NCI-H128 (cell line): ENCODE measurements at regions not wholly inside any gene's neighbourhood (a gene's known extent, or its start where the extent isn't known, plus 50 kb on each side); places are given as distances from the start of the nearest gene placed in this dataset.

Source experiments
- DNase-seq: peaks from one replicate; lab custom pipeline; 2025; ENCODE audit not compliant: unreplicated experiment; lab: John Stamatoyannopoulos, UW

DNA sequence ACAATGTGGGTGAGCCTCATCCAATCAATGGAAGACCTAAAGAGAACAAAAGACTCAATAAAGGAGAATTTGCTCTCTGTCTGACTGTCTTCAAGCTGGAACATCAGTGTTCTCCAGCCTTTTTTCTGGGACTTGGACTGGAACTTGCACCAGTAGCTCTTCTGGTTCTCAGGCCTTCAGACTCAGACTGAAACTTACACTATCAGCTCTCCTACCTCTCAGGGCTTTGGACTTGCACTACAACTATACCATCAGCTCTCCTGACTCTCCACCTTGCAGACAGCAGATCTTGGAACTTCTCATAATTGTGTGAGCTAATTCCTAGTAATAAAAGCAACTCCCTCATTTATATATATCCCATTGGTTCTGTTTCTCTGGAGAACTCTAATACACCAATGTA, 185.9 kb downstream of the SMIM20 start:
- DNase-seq: no peak

DNA sequence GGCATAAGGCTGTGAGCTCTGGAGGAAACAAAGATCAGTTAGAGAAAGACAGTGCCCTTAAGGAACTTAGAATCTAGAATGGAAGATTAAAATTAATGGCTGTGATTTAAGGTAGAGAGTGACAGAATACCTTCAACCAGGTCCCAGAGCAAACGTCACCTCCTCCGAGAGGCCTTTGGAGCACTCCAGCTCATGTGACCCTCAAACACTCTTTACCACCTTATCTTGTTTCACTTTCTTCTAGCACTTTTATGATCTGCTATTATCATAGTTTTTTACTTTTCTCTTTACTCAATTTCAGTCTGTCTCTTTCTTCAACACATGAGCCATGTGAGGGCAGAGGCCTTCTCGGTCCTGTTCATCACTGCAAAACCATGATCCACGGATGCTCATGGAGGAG, 187.0 kb downstream of the SMIM20 start:
- no peak for DNase-seq

DNA sequence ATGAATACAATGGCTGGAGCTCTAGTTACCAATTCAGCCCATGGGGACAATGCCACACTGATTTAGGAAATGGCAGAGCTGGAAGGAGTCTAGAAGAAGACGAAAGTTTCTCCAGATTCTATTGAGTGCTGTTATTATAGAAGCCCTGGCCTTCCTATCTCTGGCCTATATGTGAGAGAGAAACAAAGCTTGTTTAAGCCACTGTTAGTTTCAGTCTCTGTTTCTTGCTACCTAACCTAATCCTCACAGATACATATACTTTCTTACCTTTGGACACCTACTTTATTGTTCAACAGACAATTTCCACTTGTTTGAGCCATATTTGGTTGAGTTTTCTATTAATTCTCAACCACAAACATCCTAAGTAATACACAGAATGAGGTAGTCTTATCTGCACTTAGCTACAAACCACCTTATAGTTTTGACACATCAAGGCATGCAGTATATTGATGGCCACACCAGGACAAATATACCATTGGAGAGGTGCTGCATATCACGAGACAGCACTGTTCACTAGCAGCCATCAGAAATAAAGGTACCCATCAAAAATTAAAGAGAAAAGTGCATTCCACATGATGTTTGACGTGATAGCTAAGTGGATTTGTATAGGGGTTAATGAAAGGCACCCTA, 190.2 kb downstream of the SMIM20 start:
- DNase-seq: no peak

DNA sequence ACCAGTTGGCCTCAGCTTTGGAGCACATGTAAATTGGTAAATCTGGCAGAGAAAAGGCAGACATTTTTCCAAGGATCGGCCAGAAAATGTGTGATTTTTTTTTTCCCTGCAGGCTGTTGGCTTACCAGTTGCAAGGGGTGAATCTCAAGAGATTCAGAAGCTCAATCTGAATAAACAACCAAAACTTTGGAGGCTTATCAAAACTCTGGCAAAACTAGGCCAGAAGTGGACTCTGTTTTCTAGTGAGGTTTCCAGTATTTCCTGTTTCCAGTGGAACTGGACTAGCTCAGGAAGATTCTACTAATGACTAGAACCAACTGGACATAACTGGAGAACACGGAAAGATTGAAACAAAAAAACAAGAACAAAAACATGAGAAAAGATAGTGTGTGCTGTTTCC, 191.3 kb downstream of the SMIM20 start:
- no peak for DNase-seq

DNA sequence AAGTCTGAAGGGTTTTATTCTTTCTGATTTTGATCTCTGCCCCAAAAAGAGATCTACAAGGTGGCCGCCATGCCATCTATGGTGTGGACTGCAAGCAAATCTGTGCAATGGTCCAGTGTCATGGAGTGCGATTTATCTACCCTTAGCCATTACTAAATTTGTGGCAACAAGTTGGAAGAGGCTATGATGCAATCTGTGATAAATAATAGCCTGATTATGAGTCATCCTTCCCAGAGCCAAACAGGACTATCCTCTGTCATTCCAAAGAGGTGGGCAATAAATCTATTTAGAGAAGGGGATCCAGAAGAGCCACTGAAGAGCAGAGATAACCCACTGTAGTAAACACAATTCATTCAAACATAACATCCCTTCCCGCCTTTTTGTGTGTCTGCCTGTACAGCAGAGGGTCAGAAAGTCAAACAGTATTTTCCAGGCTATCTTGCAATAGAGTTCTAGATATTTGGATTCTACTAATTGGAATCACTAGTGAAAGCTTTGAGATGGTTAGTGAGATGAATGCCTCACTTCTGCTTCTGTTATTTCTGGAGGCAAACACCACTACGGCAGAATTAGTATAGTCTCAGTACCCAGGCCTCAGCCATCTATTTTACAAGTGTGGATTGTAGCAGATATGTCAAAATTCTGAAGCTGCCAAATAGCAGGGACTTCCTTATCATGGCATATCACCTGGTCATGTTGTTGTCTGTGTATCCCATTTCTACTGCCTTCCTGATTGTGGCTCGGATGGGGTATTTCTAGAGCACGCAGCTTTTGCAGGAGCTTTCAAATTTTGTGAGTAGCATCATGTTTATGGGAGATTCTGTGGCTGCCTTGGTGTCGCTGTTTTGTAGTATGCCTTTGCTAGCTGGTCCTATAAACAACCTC, 192.0 kb downstream of the SMIM20 start:
- no peak for DNase-seq

DNA sequence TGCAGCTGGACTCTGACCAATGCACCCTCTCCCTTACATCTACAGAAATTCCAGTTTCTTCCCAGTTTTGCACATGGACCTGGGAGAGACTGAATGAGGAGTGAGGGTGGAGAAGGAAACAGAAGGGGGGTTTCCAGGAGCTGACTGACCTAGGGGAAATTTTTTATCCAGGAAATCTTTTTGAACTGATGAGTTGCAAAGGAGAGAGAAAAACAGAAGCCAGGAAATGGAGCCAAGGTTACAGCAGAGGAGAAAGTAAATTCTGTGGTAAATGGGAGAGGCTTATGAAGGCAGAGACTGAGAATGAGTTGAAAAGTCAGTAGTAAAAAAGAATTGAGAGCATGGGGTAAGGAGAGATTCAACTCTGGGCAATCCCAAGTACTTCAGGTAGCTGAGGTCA, 192.8 kb downstream of the SMIM20 start:
- no peak for DNase-seq

DNA sequence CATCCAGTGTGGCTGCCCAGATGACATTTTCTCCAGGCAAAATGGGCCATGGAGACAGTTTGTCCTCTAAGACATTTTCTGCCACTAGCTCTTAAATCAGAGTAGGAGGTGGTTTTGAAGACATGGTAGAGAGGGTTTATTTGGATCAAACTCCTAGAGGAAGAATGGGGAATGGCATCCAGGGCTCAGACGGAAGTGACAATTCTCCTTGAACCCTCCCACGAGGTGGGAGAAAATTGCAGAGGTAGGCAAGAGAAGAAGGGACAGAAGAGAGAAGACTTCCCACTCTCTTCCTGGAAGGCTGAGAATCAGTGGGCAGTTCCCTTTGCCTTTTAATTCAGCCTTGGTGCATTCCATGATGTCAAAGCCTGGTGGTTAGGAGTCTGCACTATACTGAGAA, 194.0 kb downstream of the SMIM20 start:
- no peak for DNase-seq

DNA sequence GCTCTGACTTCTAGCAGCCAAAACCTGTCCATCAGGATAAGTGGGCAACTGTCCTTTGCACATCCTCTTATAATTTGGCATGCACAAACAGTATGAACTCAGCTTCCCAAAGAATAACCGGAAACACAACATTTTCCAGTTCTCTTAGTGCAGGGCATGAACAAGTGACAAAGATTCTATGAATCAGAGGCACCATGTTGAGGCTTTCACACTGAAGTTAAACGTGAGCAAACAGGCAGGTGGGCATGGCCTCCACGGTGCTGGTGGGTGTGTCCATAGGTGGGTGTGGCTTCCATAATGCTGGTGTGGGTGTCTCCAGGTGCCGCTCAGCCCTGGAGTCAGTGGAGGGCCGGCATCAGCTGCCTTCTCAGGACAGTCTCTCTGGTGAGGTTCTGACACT, 196.5 kb downstream of the SMIM20 start:
- no peak for DNase-seq

DNA sequence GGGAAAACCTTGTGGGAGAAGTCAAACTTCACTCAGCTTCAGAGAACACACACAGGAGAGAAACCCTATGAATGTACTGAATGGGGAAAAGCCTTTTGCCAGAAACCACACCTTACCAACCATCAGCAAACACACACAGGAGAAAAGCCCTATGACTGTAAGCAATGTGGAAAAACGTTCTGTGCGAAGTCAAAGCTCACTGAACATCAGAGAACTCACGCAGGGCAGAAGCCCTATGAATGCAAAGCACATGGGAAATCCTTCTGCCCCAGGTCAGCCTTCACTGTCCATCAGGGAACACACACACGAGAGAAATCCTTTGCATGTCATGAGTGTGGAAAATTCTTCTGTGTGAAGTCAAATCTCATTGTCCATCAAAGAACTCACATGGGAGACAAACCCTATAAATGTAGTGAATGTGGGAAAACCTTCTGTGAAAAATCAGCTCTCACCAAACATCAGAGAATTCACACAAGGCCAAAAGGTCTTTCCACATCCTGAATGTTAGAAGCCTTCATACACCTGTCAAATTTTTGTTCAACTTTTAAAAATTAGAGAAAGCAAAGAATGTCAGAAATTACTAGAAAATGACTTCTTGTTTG, 199.4 kb downstream of the SMIM20 start:
- DNase-seq: no peak

DNA sequence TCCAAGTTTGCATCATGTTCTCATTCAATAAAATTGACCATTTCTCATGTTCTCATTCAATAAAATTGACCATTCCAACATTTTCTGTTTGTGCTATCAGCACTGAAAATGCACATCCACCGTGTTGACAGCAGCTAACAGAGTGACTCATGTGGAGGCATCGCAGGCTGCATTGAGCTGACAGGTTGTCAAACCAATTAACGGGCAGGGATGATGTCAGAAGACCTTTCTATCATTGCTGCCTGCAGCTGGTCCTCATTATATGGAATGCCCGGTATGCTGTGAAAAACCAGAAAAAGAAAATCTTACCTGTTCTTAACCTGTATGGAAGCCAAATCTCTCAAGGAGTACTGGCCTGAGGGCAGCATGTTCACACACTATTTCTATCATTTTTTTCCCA, 202.0 kb downstream of the SMIM20 start:
- DNase-seq: no peak

DNA sequence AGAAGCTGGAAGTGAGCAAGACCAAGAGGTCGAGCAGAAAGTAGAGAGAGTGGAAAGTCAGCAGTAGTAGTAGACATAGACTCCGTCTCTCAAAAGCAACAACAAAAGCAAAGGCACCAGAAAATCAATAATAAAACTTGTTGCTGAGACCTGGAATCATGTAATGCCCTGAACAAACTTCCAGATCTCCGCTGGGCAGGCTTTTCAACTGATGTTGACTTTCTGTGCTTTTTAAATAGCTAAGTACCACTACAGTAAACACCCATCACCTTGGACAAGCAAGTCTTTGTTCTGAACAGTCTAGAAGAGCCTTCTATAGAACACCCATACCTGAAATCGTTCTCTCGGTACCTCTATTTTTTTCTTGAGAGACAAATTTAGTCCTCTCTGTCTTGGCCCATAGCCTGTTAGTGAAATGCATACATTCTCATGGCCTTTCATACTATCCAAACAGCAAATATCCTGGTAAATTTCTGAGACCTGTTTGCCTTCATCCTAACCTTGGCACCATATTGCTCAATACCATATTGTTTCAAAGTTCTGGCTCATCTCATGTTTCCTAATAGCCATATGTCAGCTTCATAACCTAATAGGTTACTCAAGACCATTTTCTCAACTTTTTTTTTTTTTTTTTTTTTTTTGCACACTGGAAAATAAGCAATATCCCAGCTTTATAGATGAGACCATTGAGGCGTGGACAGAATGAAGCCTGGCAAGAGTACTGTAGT, 200.6 kb upstream of the RBPJ start:
- DNase-seq: no peak

DNA sequence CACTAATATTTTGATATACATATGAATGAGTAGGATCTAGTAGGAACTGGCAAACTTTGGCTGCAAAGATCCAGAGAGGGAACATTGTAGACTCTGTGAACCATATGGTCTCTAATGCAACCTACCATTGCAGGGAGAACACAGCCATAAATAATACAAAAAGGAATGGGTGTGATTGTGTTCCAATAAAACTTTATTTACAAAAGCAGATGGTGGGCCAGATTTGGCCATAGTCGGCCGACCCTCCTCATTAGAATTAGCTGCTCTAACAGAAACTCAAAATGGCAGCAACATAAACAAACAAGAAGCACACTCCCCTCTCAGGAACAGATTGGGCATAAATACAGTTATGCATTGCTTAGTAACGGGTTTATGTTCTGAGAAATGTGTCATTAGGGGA, 198.1 kb upstream of the RBPJ start:
- DNase-seq: no peak

DNA sequence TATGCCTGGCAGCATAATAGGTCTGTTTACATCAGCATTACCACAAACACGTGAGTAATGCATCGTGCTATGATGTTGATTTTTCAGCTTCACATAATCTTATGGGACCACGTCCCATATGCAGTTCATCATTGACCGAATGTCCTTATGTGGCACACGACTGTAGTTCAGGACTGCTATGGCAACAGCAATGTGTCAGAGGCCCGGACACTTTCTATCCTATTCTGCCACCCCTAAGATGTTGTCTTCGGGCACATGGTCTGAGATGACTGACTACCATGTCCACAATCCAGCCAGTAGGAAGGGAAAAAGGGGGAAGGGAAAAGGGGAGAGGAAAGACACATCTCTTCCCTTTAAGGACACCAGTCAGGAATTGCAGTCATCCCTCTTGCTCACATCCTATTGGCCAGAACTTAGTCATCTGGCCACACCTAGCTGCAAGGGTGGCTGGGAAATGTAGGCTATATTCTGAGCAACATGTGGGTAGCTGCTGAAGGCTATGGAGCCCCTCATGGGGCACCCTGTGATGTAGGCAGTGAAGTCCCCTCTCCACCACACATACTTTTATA, 196.0 kb upstream of the RBPJ start:
- no peak for DNase-seq

DNA sequence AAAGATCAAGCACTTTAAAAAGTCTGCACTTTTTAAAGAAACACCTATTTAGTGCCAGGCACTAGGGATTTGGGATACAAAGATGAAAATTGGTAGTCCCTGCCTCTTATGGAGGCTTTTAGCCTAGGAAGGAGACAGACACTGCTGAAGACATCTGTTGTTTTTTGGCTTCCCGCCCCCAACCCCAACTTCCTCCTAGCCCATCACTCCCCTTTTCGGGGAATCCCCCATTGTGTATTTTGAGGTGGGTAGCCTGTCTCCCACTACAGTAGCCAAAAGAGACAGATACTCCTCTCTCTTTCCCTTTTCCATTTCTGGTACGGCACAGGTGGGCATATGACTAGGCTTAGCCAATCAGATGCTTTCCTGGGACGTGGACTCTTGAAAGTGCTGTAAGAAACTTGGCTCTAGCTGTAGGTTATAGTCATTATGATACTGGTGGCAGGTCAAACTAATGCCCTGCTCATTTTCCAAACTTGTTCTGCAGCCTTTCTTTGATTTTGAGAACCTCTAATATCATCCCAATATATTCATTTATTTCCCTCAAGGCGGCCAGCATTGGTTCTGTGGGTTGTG, 194.6 kb upstream of the RBPJ start:
- DNase-seq: no peak

DNA sequence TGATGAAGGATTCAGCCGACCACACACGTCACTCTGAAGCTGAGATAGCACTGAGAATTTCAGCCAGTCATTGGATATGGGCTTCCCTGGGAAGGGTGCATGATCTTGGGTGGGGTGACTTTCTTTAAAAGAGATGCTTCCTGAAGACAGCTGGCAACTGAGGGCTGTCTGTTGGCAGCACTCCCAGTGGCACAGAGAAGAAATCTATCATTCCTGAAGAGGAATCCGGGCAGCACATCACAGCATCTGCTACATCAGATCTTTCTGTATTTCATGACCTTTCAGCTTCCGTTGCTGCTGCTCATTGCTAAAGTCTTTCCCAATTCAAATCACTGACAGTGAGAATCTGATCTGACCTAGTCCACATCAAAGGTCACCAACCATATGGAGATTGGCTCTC, 193.8 kb upstream of the RBPJ start:
- DNase-seq: no peak

DNA sequence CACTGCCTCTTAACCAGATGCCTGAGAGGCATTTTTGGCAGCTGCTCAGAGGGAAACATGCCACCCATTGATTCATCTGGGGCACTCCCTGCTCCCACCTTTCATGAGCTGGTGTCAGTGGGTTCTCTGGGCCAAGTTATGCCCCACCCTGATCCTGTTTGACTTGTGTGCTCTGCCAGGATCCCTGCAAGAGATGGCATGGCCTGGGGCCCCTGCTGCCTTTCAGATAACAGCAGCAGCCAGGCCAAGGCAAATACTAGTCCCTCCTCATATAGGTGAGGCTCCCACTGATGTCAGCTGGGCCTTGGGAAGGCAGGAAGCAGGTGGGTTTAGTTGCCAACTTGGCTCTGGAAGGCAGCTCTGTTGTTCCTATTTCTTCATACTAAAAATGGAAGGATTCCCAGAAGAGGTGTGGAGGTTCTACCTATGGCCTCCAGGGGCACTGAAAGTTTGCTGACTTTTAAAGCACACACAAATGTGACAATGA, 192.9 kb upstream of the RBPJ start:
- DNase-seq: no peak

DNA sequence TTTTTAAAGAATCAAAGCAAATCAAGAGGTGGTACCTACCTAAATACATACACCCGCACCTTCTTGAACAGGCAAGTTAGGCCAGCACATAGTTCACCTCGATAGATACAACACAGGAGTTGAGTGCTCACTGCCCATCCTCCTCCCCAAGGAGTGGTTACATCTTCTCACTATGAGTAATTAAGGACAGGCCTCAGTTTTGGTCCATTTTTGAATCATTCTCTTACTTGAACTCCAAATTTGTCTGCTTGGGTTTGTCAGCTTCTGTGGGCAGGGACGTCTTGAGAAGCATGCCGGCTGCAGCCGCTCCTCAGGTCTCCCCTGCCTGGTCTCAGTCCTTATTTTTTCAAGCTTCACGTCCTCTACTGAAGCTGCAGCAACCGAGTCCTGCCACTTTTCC, 190.6 kb upstream of the RBPJ start:
- DNase-seq: no peak

DNA sequence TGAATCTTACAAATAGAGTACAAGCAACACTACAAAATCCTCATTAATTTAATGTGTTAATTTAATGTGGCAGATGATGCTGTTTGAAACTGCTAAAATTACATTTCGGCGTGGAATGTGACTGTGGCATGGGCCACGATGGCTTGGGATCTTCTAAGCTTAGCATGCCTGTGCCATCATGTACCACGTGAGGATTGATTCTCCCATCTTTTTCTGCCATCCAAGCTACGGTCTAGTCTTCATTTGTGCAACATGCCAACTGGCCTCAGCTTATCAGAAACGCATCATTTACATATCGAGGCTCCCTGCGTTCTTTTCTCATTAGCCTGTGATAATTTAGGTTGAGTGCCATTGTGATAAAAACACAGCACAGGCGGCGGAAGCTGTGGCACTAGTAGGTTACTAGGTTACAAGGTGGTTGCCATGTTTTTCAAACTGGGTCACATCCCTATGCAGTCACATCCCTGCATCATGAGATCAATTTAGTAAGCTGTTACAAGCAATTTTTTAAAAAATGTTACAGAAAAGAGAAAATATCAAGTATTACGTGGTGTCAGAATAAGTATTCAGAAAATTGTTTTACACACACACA, 189.9 kb upstream of the RBPJ start:
- no peak for DNase-seq

DNA sequence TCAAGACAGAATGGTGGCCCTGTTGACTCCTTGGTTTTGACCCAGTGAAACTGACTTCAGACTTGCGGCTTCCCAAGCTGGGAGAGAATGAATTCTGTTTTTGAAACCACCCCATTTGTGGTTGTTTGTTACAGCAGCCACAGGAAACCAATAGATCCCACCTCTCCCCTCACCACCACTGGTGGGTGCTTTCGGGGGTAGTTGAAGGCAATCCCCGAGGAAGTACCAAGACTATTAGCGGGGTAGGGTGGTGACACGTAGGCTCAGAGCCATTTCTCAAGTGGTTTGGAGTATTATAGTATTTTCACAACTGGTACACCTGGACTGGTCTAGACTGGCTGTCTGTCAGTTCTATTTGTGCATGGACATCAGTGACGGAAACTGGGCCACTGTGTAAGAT, 189.1 kb upstream of the RBPJ start:
- no peak for DNase-seq

DNA sequence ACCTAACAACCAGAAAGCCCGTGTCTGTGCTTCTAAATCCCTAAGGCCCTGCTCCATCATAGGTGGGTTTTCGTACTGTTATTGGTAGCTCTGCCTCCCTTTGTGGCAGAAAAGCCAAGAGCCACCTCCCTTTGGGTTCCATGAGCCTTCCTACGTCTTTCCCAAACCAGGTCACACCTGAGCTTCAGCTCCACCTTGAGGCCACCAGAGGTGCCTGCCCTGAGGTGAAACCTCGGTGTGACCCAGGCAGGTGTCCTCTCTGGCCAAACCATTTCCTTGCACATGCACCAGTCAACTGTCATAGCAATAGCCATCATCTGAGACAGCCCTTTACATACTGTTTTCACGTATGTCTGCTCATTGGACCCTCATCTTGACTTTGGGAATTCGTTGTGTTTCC, 188.0 kb upstream of the RBPJ start:
- no peak for DNase-seq
